CD14-positive monocyte (primary cell): ENCODE measurements at regions not wholly inside any gene's neighbourhood (a gene's known extent, or its start where the extent isn't known, plus 50 kb on each side); places are given as distances from the start of the nearest gene placed in this dataset.

ENCODE experiments used
- DNase-seq, 3 donors: peaks; one replicate each; pipeline ENCODE4 v3.0.0-alpha.2; 2011 to 2022
- H2AFZ ChIP-seq: 2 replicates; pipeline ENCODE4 v1.6.0; 2012; ENCODE audit warnings: mild to moderate bottlenecking, low read depth, low read length, inconsistent platforms; ENCODE audit not compliant: insufficient read depth, poor library complexity, severe bottlenecking
- H3K27ac ChIP-seq, 2 donors: 1 replicate in 1 of 2; 2 replicates in 1 of 2; pipeline ENCODE4 v1.5.1; 2012 to 2013; ENCODE audit warnings: low read length in 2 of 2, control low read depth in 1 of 2, inconsistent platforms in 1 of 2, low read depth in 1 of 2, mild to moderate bottlenecking in 1 of 2
- H3K27me3 ChIP-seq, 2 donors: one replicate each; pipeline versions ENCODE4 v1.6.0 to v1.6.1; 2011 to 2013; ENCODE audit warnings: low read length in 2 of 2; ENCODE audit not compliant: control insufficient read depth in 2 of 2, insufficient read depth in 2 of 2
- H3K36me3 ChIP-seq, 2 donors: replicated peaks in 1 of 2; 1 replicate in 1 of 2; 2 replicates in 1 of 2; pipeline versions ENCODE4 v1.5.1 to v1.6.1; 2012 to 2013; ENCODE audit warnings: low read length in 2 of 2, control low read depth in 1 of 2, inconsistent platforms in 1 of 2, mild to moderate bottlenecking in 1 of 2; ENCODE audit not compliant: insufficient read depth in 2 of 2, control insufficient read depth in 1 of 2
- H3K4me1 ChIP-seq, 2 donors: 1 replicate in 1 of 2; 2 replicates in 1 of 2; pipeline versions ENCODE4 v1.5.1 to v1.6.1; 2012 to 2013; ENCODE audit warnings: low read length in 2 of 2, control low read depth in 1 of 2, inconsistent platforms in 1 of 2, mild to moderate bottlenecking in 1 of 2, moderate library complexity in 1 of 2; ENCODE audit not compliant: insufficient read depth in 2 of 2, control insufficient read depth in 1 of 2
- H3K4me2 ChIP-seq: replicated peaks from 2 replicates; pipeline ENCODE3; 2012; ENCODE audit warnings: low read length, moderate library complexity, mild to moderate bottlenecking; ENCODE audit not compliant: poor library complexity, severe bottlenecking; ENCODE audit errors: extremely low read depth
- H3K4me3 ChIP-seq, 3 experiments: fragments of 200-600 bp in 1 of 3; sonication (generic) in 1 of 3; replicated peaks in 1 of 3; 1 replicate in 2 of 3; 2 replicates in 1 of 3; pipeline ENCODE4 v1.5.1; 2011 to 2013; ENCODE audit warnings: low read length in 3 of 3, mild to moderate bottlenecking in 3 of 3, control low read depth in 2 of 3, low read depth in 2 of 3, inconsistent platforms in 1 of 3, moderate library complexity in 1 of 3
- H3K79me2 ChIP-seq: 2 replicates; pipeline ENCODE4 v1.6.0; 2012; ENCODE audit warnings: mild to moderate bottlenecking, control low read depth, inconsistent platforms, low read length, moderate library complexity; ENCODE audit not compliant: insufficient read depth
- H3K9ac ChIP-seq: 2 replicates; pipeline ENCODE4 v1.6.0; 2017; ENCODE audit warnings: low read length, mild to moderate bottlenecking; ENCODE audit not compliant: insufficient read depth, poor library complexity, severe bottlenecking
- H3K9me3 ChIP-seq, 2 donors: replicated peaks in 1 of 2; 1 replicate in 1 of 2; 2 replicates in 1 of 2; pipeline versions ENCODE4 v1.5.1 to v1.6.1; 2012 to 2013; ENCODE audit warnings: low read length in 2 of 2, control low read depth in 1 of 2; ENCODE audit not compliant: control insufficient read depth in 1 of 2, insufficient read depth in 1 of 2
- H4K20me1 ChIP-seq: 2 replicates; pipeline ENCODE4 v1.6.0; 2012; ENCODE audit warnings: mild to moderate bottlenecking, low read length, control low read depth, moderate library complexity; ENCODE audit not compliant: insufficient read depth
- H3K27ac Mint-ChIP-seq, 7 donors: one replicate each; pipeline ENCODE4 v1.8.0; 2020; ENCODE audit warnings: mild to moderate bottlenecking in 7 of 7, mixed read lengths in 7 of 7, moderate library complexity in 6 of 7, inconsistent platforms in 2 of 7
- H3K27me3 Mint-ChIP-seq, 3 donors: one replicate each; pipeline ENCODE4 v1.8.0; 2021 to 2022; ENCODE audit warnings: low read depth in 3 of 3, mild to moderate bottlenecking in 3 of 3, mixed read lengths in 3 of 3, moderate library complexity in 3 of 3, inconsistent platforms in 1 of 3
- H3K36me3 Mint-ChIP-seq, 2 donors: one replicate each; pipeline ENCODE4 v1.8.0; 2020; ENCODE audit warnings: mixed read lengths in 2 of 2, inconsistent platforms in 1 of 2, mild to moderate bottlenecking in 1 of 2
- H3K4me1 Mint-ChIP-seq: one replicate; pipeline ENCODE4 v1.8.0; 2020; ENCODE audit warnings: mild to moderate bottlenecking, mixed read lengths
- H3K4me3 Mint-ChIP-seq, 2 donors: one replicate each; pipeline ENCODE4 v1.8.0; 2020; ENCODE audit warnings: mild to moderate bottlenecking in 2 of 2, mixed read lengths in 2 of 2, moderate library complexity in 1 of 2
- H3K9me3 Mint-ChIP-seq, 7 donors: one replicate each; pipeline ENCODE4 v1.8.0; 2020 to 2022; ENCODE audit warnings: mixed read lengths in 7 of 7, mild to moderate bottlenecking in 6 of 7, moderate library complexity in 6 of 7, inconsistent platforms in 2 of 7
- CTCF ChIP-seq: fragments of 200-600 bp; IDR thresholded peaks from one replicate; pipeline ENCODE4 v1.8.0; 2022; ENCODE audit warnings: antibody characterized with exemption, mild to moderate bottlenecking
- WGBS: methylation state at CpG from one replicate; pipeline ENCODE4 v1.1.5; 2013; ENCODE audit warnings: missing lambda C conversion rate; ENCODE audit not compliant: insufficient coverage; 5-methylcytosine and 5-hydroxymethylcytosine counted together
- intact Hi-C, 2 donors: fragments of 100-400 bp; cut with micrococcal nuclease; formaldehyde crosslinking; loops; one replicate each; pipeline versions ENCODE4 v1.15.0 to v1.15.1; 2023

GRCh38 chr16:86708431-86708830, 130.1 kb downstream of the FOXL1 start:
- H3K79me2 ChIP-seq: no peaks in the 10 kb centered on the region
- no peak overlapping the region for H2AFZ ChIP-seq
- Mint-ChIP-seq H3K4me3 (no peak overlapping the region), H3K36me3 (no peaks in the 10 kb centered on the region), H3K27me3 (peaks cover 4 to 10% (median 5%) of the 10 kb centered on the region in 3 donors), H3K27ac (no peak overlapping the region), H3K9me3 (peaks cover 0 to 7% (median 3%) of the 10 kb centered on the region in 7 donors), H3K4me1 (no peaks in the 10 kb centered on the region)
- no peak overlapping the region for H3K4me2 ChIP-seq
- TF ChIP-seq CTCF: no peak
- intact Hi-C loops: no loop called here
- no peak overlapping the region for H3K9ac ChIP-seq
- H3K4me3 ChIP-seq: no peak overlapping the region
- H3K4me1 ChIP-seq: no peaks in the 10 kb centered on the region
- WGBS: 77% methylated on average over 9 of the region's 11 CpGs
- no peaks in the 10 kb centered on the region for H3K9me3 ChIP-seq
- no peaks in the 10 kb centered on the region for H3K36me3 ChIP-seq
- DNase-seq: no peak
- no peak overlapping the region for H3K27ac ChIP-seq
- H3K27me3 ChIP-seq: no peaks in the 10 kb centered on the region
- no peaks in the 10 kb centered on the region for H4K20me1 ChIP-seq

GRCh38 chr16:86709103-86709502, 130.8 kb downstream of the FOXL1 start:
- Histone ChIP-seq H3K27ac (no peak overlapping the region), H3K36me3 (no peaks in the 10 kb centered on the region), H3K9ac (no peak overlapping the region), H3K79me2 (no peaks in the 10 kb centered on the region), H3K9me3 (no peaks in the 10 kb centered on the region), H3K4me3 (no peak overlapping the region), H4K20me1 (no peaks in the 10 kb centered on the region), H2AFZ (no peak overlapping the region), H3K4me2 (no peak overlapping the region), H3K27me3 (no peaks in the 10 kb centered on the region), H3K4me1 (no peaks in the 10 kb centered on the region)
- Mint-ChIP-seq H3K36me3 (no peaks in the 10 kb centered on the region), H3K9me3 (peaks cover 0 to 7% (median 3%) of the 10 kb centered on the region in 7 donors), H3K27ac (no peak overlapping the region), H3K4me1 (no peaks in the 10 kb centered on the region), H3K4me3 (no peak overlapping the region), H3K27me3 (peaks cover 1 to 10% (median 1%) of the 10 kb centered on the region in 3 donors)
- TF ChIP-seq CTCF: no peak
- intact Hi-C loops: no loop called here
- DNase-seq: no peak
- 92% methylated on average over 2 of the region's 3 CpGs for WGBS
